HUES64 (cell line): ENCODE measurements at regions not wholly inside any gene's neighbourhood (a gene's known extent, or its start where the extent isn't known, plus 50 kb on each side); places are given as distances from the start of the nearest gene placed in this dataset.

Experiments used
- H3K27ac ChIP-seq: 2 replicates; pipeline ENCODE4 v1.7.0; 2013; ENCODE audit warnings: low read depth, low read length, inconsistent platforms
- H3K27me3 ChIP-seq: 2 replicates; pipeline ENCODE4 v1.6.1; 2013; ENCODE audit warnings: mild to moderate bottlenecking, low read length; ENCODE audit not compliant: insufficient read depth
- H3K36me3 ChIP-seq: 2 replicates; pipeline ENCODE4 v1.6.1; 2013; ENCODE audit warnings: mild to moderate bottlenecking, low read length; ENCODE audit not compliant: insufficient read depth
- H3K4me1 ChIP-seq: 2 replicates; pipeline ENCODE4 v1.6.1; 2013; ENCODE audit warnings: mild to moderate bottlenecking, low read length, moderate library complexity; ENCODE audit not compliant: insufficient read depth
- H3K4me3 ChIP-seq: 2 replicates; pipeline ENCODE4 v1.5.1; 2013; ENCODE audit warnings: mild to moderate bottlenecking, low read length, moderate library complexity
- H3K9ac ChIP-seq: 2 replicates; pipeline ENCODE4 v1.6.1; 2013; ENCODE audit warnings: mild to moderate bottlenecking, low read depth, low read length
- H3K9me3 ChIP-seq: 2 replicates; pipeline ENCODE4 v1.6.1; 2013; ENCODE audit warnings: low read depth, low read length; ENCODE audit not compliant: insufficient read depth
- WGBS: fragments of 150-250, 120-280 bp; methylation state at CpG from one replicate; pipeline ENCODE4 v1.1.7; 2013; ENCODE audit warnings: missing lambda C conversion rate; 5-methylcytosine and 5-hydroxymethylcytosine counted together

GRCh38 chr2:225995796-225996461 is 596.4 kb downstream of the NYAP2 start:
- H3K9ac ChIP-seq, result no peak overlapping the region
- 86% methylated on average over 2 of the region's 2 CpGs for WGBS

GRCh38 chr2:225994748-225995405 is 595.4 kb downstream of the NYAP2 start:
- over 99% methylated on average over 3 of the region's 3 CpGs for WGBS
- no peaks in the 10 kb centered on the region for H3K9me3 ChIP-seq
- no peaks in the 10 kb centered on the region; the same call in 1 of the 2 replicates for H3K4me1 ChIP-seq
- no peak overlapping the region for H3K27ac ChIP-seq
- no peaks in the 10 kb centered on the region for H3K27me3 ChIP-seq
- H3K36me3 ChIP-seq, result no peaks in the 10 kb centered on the region
- H3K9ac ChIP-seq, result no peak overlapping the region
- H3K4me3 ChIP-seq, result no peak overlapping the region

More at GRCh38 chr2:225995796-225996461, 596.4 kb downstream of the NYAP2 start:
- H3K4me3 ChIP-seq, result no peak overlapping the region
- no peaks in the 10 kb centered on the region for H3K9me3 ChIP-seq
- H3K36me3 ChIP-seq, result no peaks in the 10 kb centered on the region
- H3K4me1 ChIP-seq, result no peaks in the 10 kb centered on the region; the same call in 1 of the 2 replicates
- H3K27ac ChIP-seq, result no peak overlapping the region
- H3K27me3 ChIP-seq, result no peaks in the 10 kb centered on the region

- Histone ChIP-seq H3K27ac (no peak overlapping the region), H3K4me1 (no peaks in the 10 kb centered on the region; the same call in 1 of the 2 replicates), H3K4me3 (no peak overlapping the region), H3K9ac (no peak overlapping the region), H3K27me3 (no peaks in the 10 kb centered on the region), H3K36me3 (no peaks in the 10 kb centered on the region), H3K9me3 (no peaks in the 10 kb centered on the region)
- WGBS, result 92% methylated on average over 2 of the region's 2 CpGs
Observed at GRCh38 chr2:225993430-225993829, 593.9 kb downstream of the NYAP2 start.

GRCh38 chr2:225989809-225990208 is 590.3 kb downstream of the NYAP2 start:
- WGBS, result 90% methylated on average over 4 of the region's 4 CpGs
- no peaks in the 10 kb centered on the region for H3K27me3 ChIP-seq
- no peaks in the 10 kb centered on the region for H3K36me3 ChIP-seq
- H3K27ac ChIP-seq, result no peak overlapping the region
- no peaks in the 10 kb centered on the region for H3K9me3 ChIP-seq
- no peak overlapping the region for H3K9ac ChIP-seq
- no peak overlapping the region for H3K4me3 ChIP-seq
- H3K4me1 ChIP-seq, result no peaks in the 10 kb centered on the region

GRCh38 chr2:225980372-225980771 is 580.9 kb downstream of the NYAP2 start:
- H3K4me3 ChIP-seq, result no peak overlapping the region
- no peak overlapping the region for H3K27ac ChIP-seq
- H3K9ac ChIP-seq, result no peak overlapping the region
- H3K27me3 ChIP-seq, result no peaks in the 10 kb centered on the region
- 94% methylated on average over 7 of the region's 7 CpGs for WGBS
- H3K4me1 ChIP-seq, result no peaks in the 10 kb centered on the region
- no peaks in the 10 kb centered on the region for H3K9me3 ChIP-seq
- no peaks in the 10 kb centered on the region for H3K36me3 ChIP-seq

- no peaks in the 10 kb centered on the region for H3K4me1 ChIP-seq
- WGBS, result 93% methylated on average over 3 of the region's 3 CpGs
- no peaks in the 10 kb centered on the region for H3K27me3 ChIP-seq
- no peaks in the 10 kb centered on the region for H3K36me3 ChIP-seq
- H3K9ac ChIP-seq, result no peak overlapping the region
- peaks cover 16% of the 10 kb centered on the region for H3K9me3 ChIP-seq
- H3K4me3 ChIP-seq, result no peak overlapping the region
- H3K27ac ChIP-seq, result no peak overlapping the region
Observed at GRCh38 chr2:225971433-225971832, 571.9 kb downstream of the NYAP2 start.

GRCh38 chr2:225948903-225949302 is 549.4 kb downstream of the NYAP2 start:
- H3K9ac ChIP-seq, result no peak overlapping the region
- no peaks in the 10 kb centered on the region for H3K36me3 ChIP-seq
- WGBS, result 84% methylated on average over 4 of the region's 4 CpGs
- no peak overlapping the region for H3K4me3 ChIP-seq
- H3K9me3 ChIP-seq, result peaks cover 16% of the 10 kb centered on the region; the same call in 1 of the 2 replicates
- H3K4me1 ChIP-seq, result no peaks in the 10 kb centered on the region
- H3K27me3 ChIP-seq, result no peaks in the 10 kb centered on the region
- no peak overlapping the region for H3K27ac ChIP-seq

GRCh38 chr2:225938991-225939390 is 539.5 kb downstream of the NYAP2 start:
- Histone ChIP-seq H3K4me1 (no peaks in the 10 kb centered on the region), H3K9me3 (no peaks in the 10 kb centered on the region)

GRCh38 chr2:225937625-225938187 is 538.2 kb downstream of the NYAP2 start:
- H3K9ac ChIP-seq, result no peak overlapping the region
- 100% methylated on average over 1 of the region's 1 CpG for WGBS
- H3K27ac ChIP-seq, result no peak overlapping the region
- no peaks in the 10 kb centered on the region for H3K36me3 ChIP-seq
- H3K4me3 ChIP-seq, result no peak overlapping the region
- H3K27me3 ChIP-seq, result no peaks in the 10 kb centered on the region
- no peaks in the 10 kb centered on the region for H3K9me3 ChIP-seq
- H3K4me1 ChIP-seq, result no peaks in the 10 kb centered on the region

More at GRCh38 chr2:225938991-225939390, 539.5 kb downstream of the NYAP2 start:
- H3K27ac ChIP-seq, result no peak overlapping the region
- 91% methylated on average over 1 of the region's 1 CpG for WGBS
- no peaks in the 10 kb centered on the region for H3K36me3 ChIP-seq
- no peaks in the 10 kb centered on the region for H3K27me3 ChIP-seq
- no peak overlapping the region for H3K9ac ChIP-seq
- H3K4me3 ChIP-seq, result no peak overlapping the region

GRCh38 chr2:225932811-225933413 is 533.4 kb downstream of the NYAP2 start:
- Histone ChIP-seq H3K4me1 (no peaks in the 10 kb centered on the region), H3K27ac (no peak overlapping the region), H3K9me3 (no peaks in the 10 kb centered on the region), H3K4me3 (no peak overlapping the region), H3K27me3 (no peaks in the 10 kb centered on the region), H3K9ac (no peak overlapping the region), H3K36me3 (no peaks in the 10 kb centered on the region)
- 88% methylated on average over 1 of the region's 1 CpG for WGBS

- WGBS, result 86% methylated on average over 1 of the region's 2 CpGs
- H3K36me3 ChIP-seq, result no peaks in the 10 kb centered on the region
- no peaks in the 10 kb centered on the region for H3K9me3 ChIP-seq
- no peak overlapping the region for H3K4me3 ChIP-seq
- no peaks in the 10 kb centered on the region for H3K27me3 ChIP-seq
- H3K4me1 ChIP-seq, result no peaks in the 10 kb centered on the region
- no peak overlapping the region for H3K9ac ChIP-seq
- H3K27ac ChIP-seq, result no peak overlapping the region
Observed at GRCh38 chr2:225930687-225931086, 531.2 kb downstream of the NYAP2 start.
